Cardiac muscle cell (in vitro differentiated cells and primary cell): ENCODE measurements at regions not wholly inside any gene's neighbourhood (a gene's known extent, or its start where the extent isn't known, plus 50 kb on each side); places are given as distances from the start of the nearest gene placed in this dataset.

Source experiments
- DNase-seq, 2 donors: peaks; one replicate each; pipeline versions ENCODE4 v3.0.0 to v3.0.0-alpha.2; 2010 to 2017; ENCODE audit warnings: low read depth in 1 of 2, low spot score in 1 of 2
- H3K27ac ChIP-seq: fragments of 200-600 bp; sonication (generic); 2 replicates; pipeline ENCODE4 v1.5.1; 2016
- H3K27me3 ChIP-seq: fragments of 200-600 bp; sonication (generic); 2 replicates; pipeline ENCODE4 v1.6.0; 2016; ENCODE audit warnings: control low read depth
- H3K36me3 ChIP-seq: fragments of 200-600 bp; sonication (generic); 2 replicates; pipeline ENCODE4 v1.5.1; 2016; ENCODE audit warnings: control low read depth
- H3K4me1 ChIP-seq: fragments of 200-600 bp; sonication (generic); 2 replicates; pipeline ENCODE4 v1.8.1; 2017; ENCODE audit warnings: low read depth, mild to moderate bottlenecking, mixed run types
- H3K4me3 ChIP-seq: fragments of 200-600 bp; sonication (generic); 2 replicates; pipeline ENCODE4 v1.5.1; 2016; ENCODE audit warnings: mild to moderate bottlenecking
- H3K9me3 ChIP-seq: fragments of 200-600 bp; sonication (generic); 2 replicates; pipeline ENCODE4 v1.5.1; 2017; ENCODE audit warnings: low read depth, mild to moderate bottlenecking, control low read depth
- TF ChIP-seq, protein P1 (sequence below): IDR thresholded peaks from 2 replicates; pipeline ENCODE4 v1.5.1; 2012; ENCODE audit warnings: low read depth, mild to moderate bottlenecking, low read length

DNA sequence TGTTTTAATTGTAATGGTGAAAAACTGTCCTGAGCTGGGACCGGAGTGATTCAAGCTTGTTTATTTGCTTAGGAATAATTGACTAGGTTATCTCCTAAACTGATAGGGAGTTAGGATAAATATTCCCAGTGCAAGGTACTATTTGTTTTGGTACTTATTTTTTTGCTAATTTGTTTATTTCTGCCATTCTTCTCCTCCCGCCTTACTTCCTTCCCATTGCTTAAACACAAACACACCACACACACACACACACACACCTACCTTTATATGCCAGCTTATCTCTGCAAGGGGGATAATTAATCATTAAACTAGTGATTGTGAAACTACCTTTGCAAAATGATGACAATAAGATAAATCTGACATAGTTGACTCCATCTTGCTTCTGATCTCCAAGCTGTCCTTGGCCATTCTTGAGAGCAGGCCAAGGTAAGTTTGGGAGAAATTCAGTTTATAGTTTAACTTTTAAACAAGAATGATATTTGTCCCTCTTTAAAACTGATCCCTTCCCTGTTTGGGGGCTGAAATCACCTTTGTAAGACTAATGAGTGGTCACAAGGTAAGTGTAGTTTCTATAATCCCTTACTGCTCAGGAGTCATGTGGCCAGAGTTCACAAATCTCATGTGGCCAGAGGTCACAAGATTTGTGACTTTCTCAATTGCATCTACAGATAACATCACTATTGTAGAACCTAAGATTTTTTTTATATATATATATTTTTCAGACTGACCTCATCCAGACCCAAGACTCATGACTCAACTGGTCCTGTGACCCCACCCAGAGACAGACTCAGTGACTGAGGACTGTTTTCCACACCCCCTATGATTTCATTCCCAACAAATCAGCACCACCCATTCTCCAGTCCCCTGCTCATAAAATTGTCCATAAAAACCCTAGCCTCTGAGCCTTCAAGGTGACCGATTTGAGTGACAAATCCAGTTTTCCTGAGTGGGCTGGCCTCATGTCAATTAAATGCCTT is 83.1 kb upstream of the LRRTM4 start:
- Histone ChIP-seq H3K4me1 (no peaks in the 10 kb centered on the region), H3K4me3 (no peak overlapping the region), H3K27me3 (no peaks in the 10 kb centered on the region), H3K27ac (no peak overlapping the region), H3K36me3 (no peaks in the 10 kb centered on the region), H3K9me3 (no peaks in the 10 kb centered on the region)
- TF ChIP-seq, protein P1, sequence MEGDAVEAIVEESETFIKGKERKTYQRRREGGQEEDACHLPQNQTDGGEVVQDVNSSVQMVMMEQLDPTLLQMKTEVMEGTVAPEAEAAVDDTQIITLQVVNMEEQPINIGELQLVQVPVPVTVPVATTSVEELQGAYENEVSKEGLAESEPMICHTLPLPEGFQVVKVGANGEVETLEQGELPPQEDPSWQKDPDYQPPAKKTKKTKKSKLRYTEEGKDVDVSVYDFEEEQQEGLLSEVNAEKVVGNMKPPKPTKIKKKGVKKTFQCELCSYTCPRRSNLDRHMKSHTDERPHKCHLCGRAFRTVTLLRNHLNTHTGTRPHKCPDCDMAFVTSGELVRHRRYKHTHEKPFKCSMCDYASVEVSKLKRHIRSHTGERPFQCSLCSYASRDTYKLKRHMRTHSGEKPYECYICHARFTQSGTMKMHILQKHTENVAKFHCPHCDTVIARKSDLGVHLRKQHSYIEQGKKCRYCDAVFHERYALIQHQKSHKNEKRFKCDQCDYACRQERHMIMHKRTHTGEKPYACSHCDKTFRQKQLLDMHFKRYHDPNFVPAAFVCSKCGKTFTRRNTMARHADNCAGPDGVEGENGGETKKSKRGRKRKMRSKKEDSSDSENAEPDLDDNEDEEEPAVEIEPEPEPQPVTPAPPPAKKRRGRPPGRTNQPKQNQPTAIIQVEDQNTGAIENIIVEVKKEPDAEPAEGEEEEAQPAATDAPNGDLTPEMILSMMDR = no peak
- no peak for DNase-seq

DNA sequence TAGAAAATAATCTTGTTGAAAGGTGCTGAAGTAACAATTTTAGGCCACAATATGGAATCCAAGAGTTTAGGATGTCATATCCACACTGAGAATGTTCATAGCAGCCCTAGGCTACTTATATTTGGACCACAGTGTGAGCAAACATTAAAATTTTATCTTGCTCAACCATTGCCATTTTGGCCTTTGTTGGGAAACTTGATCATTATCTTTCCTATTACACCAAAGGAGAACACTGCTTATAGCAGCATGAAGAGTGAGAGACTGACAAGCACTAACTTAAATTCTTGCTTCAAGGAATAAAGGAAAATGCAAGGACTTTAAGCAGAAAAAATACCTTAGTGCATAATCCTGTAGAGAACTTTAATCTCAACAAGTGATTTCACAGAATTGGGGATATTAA is 86.3 kb upstream of the LRRTM4 start:
- Histone ChIP-seq H3K4me1 (no peaks in the 10 kb centered on the region), H3K27ac (no peak overlapping the region), H3K9me3 (no peaks in the 10 kb centered on the region), H3K27me3 (no peaks in the 10 kb centered on the region), H3K36me3 (no peaks in the 10 kb centered on the region), H3K4me3 (no peak overlapping the region)
- TF ChIP-seq, protein P1 = no peak
- no peak for DNase-seq

GRCh38 chr2:77629539-77629938 is 107.4 kb upstream of the LRRTM4 start:
- H3K27ac ChIP-seq = peak overlapping the region; percentile 51
- no peaks in the 10 kb centered on the region for H3K27me3 ChIP-seq
- DNase-seq = peak in 1 of 2 donors; percentile 59
- H3K9me3 ChIP-seq = no peaks in the 10 kb centered on the region
- TF ChIP-seq, protein P1 = no peak
- no peaks in the 10 kb centered on the region for H3K36me3 ChIP-seq
- peaks cover 10% of the 10 kb centered on the region for H3K4me1 ChIP-seq
- no peak overlapping the region for H3K4me3 ChIP-seq

DNA sequence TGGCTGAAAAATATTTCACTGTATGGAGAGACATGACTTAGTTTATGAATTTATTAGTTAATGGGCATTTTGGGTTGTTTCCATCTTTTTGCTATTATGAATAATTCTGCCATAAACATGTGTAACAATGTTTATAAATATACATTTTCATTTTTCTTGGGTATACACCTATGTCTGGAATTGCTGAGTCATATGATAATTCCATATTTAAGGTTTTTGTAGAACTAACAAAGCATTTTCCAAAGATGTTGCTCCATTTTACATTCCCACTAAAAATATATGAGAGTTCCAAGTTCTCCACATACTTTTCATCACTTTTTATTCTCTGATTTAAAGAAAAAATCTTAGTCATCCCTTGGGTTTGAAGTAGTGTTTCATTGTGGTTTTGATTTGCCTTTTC is 108.8 kb upstream of the LRRTM4 start:
- TF ChIP-seq, protein P1 = no peak
- no peaks in the 10 kb centered on the region for H3K27me3 ChIP-seq
- no peak overlapping the region for H3K4me3 ChIP-seq
- H3K36me3 ChIP-seq = no peaks in the 10 kb centered on the region
- H3K9me3 ChIP-seq = no peaks in the 10 kb centered on the region
- no peak overlapping the region for H3K27ac ChIP-seq
- peaks cover 10% of the 10 kb centered on the region for H3K4me1 ChIP-seq
- DNase-seq = no peak

DNA sequence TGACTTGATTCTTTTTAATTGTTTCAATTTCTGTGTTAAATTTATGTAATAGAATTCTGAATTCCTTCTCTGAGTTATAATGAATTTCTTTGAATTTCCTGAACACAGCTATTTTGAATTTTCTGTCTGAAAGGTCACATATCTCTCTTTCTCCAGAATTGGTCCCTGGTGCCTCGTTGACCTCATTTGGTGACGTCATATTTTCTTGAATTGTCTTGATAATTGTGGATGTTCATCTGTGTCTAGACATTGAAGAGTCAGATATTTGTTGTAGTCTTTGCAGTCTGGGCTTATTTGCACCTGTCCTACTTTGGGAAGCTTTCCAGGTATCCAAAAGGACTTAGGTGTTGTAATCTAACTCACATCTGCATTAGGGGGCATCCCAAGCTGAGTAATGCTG is 111.4 kb upstream of the LRRTM4 start:
- no peak for DNase-seq
- H3K4me1 ChIP-seq = peaks cover 10% of the 10 kb centered on the region
- no peak overlapping the region for H3K4me3 ChIP-seq
- H3K36me3 ChIP-seq = no peaks in the 10 kb centered on the region
- no peak overlapping the region for H3K27ac ChIP-seq
- H3K27me3 ChIP-seq = no peaks in the 10 kb centered on the region
- TF ChIP-seq, protein P1 = no peak
- no peaks in the 10 kb centered on the region for H3K9me3 ChIP-seq
